ENCODE measurements at regions not wholly inside any gene's neighbourhood (a gene's known extent, or its start where the extent isn't known, plus 50 kb on each side); places are given as distances from the start of the nearest gene placed in this dataset.

- Histone ChIP-seq H3K4me3 (replicated peaks in 1 of 2; ENCODE audit: low read depth in 1 of 2, low read length in 2 of 2) (no peak overlapping the region), H3K79me2 (ENCODE audit: insufficient read depth, low read length) (no peaks in the 10 kb centered on the region), H3K27ac (ENCODE audit: low read depth, low read length) (no peak overlapping the region), H3K4me1 (ENCODE audit: control insufficient read depth in 1 of 2, insufficient read depth in 2 of 2, low read length in 2 of 2) (peaks cover 0 to 20% of the 10 kb centered on the region in 2 experiments; a peak in 2 of 4 replicates), H3K9me3 (ENCODE audit: control insufficient read depth in 1 of 2, insufficient read depth in 1 of 2, low read depth in 1 of 2, low read length in 2 of 2) (no peaks in the 10 kb centered on the region), H3K9me2 (ENCODE audit: insufficient read depth) (no peaks in the 10 kb centered on the region), H3K27me3 (ENCODE audit: insufficient read depth, low read length) (no peaks in the 10 kb centered on the region), H3K9ac (ENCODE audit: low read length) (no peak overlapping the region), H3K4me2 (ENCODE audit: low read length) (no peak overlapping the region), H4K20me1 (ENCODE audit: insufficient read depth) (no peaks in the 10 kb centered on the region), H2AFZ (ENCODE audit: low read depth, low read length, poor library complexity, severe bottlenecking) (no peak overlapping the region), H3K36me3 (ENCODE audit: control insufficient read depth in 1 of 2, insufficient read depth in 2 of 2, low read length in 2 of 2) (no peaks in the 10 kb centered on the region)
- ChIA-PET POLR2A (no interaction called here), CTCF (no interaction called here), RAD21 (ENCODE audit: low non-redundant PET in 1 of 2, low total read pairs in 2 of 2, uncharacterized antibody in 2 of 2, unreplicated experiment in 2 of 2) (no interaction called here)
- no peak for TF ChIP-seq TCF7L2 (IDR thresholded peaks at IDR 0.05; ENCODE audit: borderline replicate concordance, extremely low read depth, insufficient read depth, insufficient read length)
- no peak for TF ChIP-seq JUND (IDR thresholded peaks at IDR 0.05)
- TF ChIP-seq EZH2 (IDR thresholded peaks at IDR 0.05) = no peak
- TF ChIP-seq ELF1 (IDR thresholded peaks at IDR 0.05; ENCODE audit: borderline replicate concordance, low read depth) = no peak
- no peak for TF ChIP-seq MAX (IDR thresholded peaks at IDR 0.05)
- TF ChIP-seq ZFX (IDR thresholded peaks at IDR 0.05) = no peak
- no peak for TF ChIP-seq ZBTB33 (IDR thresholded peaks at IDR 0.05; ENCODE audit: extremely low read depth, insufficient replicate concordance, low read length)
- no peak for TF ChIP-seq ZNF274 (IDR thresholded peaks at IDR 0.05; ENCODE audit: low read depth, low read length)
- TF ChIP-seq SIN3A (IDR thresholded peaks at IDR 0.05; ENCODE audit: low read depth) = no peak
- TF ChIP-seq, protein P1, sequence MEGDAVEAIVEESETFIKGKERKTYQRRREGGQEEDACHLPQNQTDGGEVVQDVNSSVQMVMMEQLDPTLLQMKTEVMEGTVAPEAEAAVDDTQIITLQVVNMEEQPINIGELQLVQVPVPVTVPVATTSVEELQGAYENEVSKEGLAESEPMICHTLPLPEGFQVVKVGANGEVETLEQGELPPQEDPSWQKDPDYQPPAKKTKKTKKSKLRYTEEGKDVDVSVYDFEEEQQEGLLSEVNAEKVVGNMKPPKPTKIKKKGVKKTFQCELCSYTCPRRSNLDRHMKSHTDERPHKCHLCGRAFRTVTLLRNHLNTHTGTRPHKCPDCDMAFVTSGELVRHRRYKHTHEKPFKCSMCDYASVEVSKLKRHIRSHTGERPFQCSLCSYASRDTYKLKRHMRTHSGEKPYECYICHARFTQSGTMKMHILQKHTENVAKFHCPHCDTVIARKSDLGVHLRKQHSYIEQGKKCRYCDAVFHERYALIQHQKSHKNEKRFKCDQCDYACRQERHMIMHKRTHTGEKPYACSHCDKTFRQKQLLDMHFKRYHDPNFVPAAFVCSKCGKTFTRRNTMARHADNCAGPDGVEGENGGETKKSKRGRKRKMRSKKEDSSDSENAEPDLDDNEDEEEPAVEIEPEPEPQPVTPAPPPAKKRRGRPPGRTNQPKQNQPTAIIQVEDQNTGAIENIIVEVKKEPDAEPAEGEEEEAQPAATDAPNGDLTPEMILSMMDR (IDR thresholded peaks at IDR 0.05 in 2 of 3, conservative IDR thresholded peaks at IDR 0.05 in 1 of 3; ENCODE audit: borderline replicate concordance in 1 of 3, insufficient read depth in 1 of 3, low read depth in 2 of 3, low read length in 2 of 3) = no peak
- TF ChIP-seq FOSL1 (IDR thresholded peaks at IDR 0.05; ENCODE audit: low read depth) = no peak
- no peak for TF ChIP-seq POLR2A (IDR thresholded peaks at IDR 0.05; ENCODE audit: borderline replicate concordance, extremely low read depth, insufficient read depth, insufficient read length)
- TF ChIP-seq RAD21 (IDR thresholded peaks at IDR 0.05; ENCODE audit: low read depth) = no peak
- TF ChIP-seq REST (IDR thresholded peaks at IDR 0.05; ENCODE audit: low read depth) = no peak
- TF ChIP-seq SP1 (IDR thresholded peaks at IDR 0.05; ENCODE audit: low read depth) = no peak
- TF ChIP-seq, protein P2, sequence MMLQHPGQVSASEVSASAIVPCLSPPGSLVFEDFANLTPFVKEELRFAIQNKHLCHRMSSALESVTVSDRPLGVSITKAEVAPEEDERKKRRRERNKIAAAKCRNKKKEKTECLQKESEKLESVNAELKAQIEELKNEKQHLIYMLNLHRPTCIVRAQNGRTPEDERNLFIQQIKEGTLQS (IDR thresholded peaks at IDR 0.05) = no peak
- no peak for TF ChIP-seq SRF (IDR thresholded peaks at IDR 0.05; ENCODE audit: low read depth)
- TF ChIP-seq EGR1 (IDR thresholded peaks at IDR 0.05; ENCODE audit: low read depth) = no peak
- no peak for TF ChIP-seq POLR2AphosphoS5 (IDR thresholded peaks at IDR 0.05; ENCODE audit: low read depth, low read length)
- ATAC-seq (no peak), DNase-seq (ENCODE audit: low read depth, low spot score) (no peak)
- intact Hi-C loops (cut with micrococcal nuclease) = no loop called here
- no TSS peak for BruUV-seq (replicated peaks)
Measured at GRCh38 chr13:34038541-34039068, 220.7 kb downstream of the RFC3 start.
